OCI-LY3 (cell line): ENCODE measurements at regions not wholly inside any gene's neighbourhood (a gene's known extent, or its start where the extent isn't known, plus 50 kb on each side); places are given as distances from the start of the nearest gene placed in this dataset.

Experiments used
- EZH2phosphoT487 ChIP-seq: fragments of 200-600 bp; shearing (Covaris generic); IDR thresholded peaks from 2 replicates; pipeline ENCODE4 v1.6.1; 2018; ENCODE audit warnings: antibody characterized with exemption, mixed run types, low read depth
- TF ChIP-seq, protein P1 (sequence below): fragments of 200-600, 300-600 bp; sonication (generic); IDR thresholded peaks from 2 replicates; pipeline ENCODE4 v1.5.1; 2014; ENCODE audit warnings: antibody characterized with exemption, low read length, low read depth

DNA sequence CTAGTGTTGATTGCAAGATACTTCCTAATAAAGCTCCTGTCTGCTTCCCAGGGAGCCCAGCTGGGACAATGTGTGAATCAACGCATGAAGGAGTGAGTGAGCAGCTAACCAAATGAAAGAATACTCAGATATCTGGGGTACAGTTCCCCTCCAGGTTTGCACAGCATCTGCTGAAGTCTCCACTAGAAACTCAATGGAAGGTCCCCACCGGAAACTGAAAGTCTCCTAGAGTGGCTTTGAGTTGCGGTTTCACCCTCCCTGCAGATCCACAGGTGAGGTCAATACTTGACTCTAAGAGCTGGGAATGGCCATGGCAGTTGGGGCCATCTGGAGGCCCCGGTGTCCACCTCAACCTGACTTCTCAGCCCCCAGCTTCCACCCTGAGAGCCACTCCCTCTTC, 198.2 kb upstream of the MSX2 start:
- TF ChIP-seq, protein P1, sequence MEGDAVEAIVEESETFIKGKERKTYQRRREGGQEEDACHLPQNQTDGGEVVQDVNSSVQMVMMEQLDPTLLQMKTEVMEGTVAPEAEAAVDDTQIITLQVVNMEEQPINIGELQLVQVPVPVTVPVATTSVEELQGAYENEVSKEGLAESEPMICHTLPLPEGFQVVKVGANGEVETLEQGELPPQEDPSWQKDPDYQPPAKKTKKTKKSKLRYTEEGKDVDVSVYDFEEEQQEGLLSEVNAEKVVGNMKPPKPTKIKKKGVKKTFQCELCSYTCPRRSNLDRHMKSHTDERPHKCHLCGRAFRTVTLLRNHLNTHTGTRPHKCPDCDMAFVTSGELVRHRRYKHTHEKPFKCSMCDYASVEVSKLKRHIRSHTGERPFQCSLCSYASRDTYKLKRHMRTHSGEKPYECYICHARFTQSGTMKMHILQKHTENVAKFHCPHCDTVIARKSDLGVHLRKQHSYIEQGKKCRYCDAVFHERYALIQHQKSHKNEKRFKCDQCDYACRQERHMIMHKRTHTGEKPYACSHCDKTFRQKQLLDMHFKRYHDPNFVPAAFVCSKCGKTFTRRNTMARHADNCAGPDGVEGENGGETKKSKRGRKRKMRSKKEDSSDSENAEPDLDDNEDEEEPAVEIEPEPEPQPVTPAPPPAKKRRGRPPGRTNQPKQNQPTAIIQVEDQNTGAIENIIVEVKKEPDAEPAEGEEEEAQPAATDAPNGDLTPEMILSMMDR, result no peak
- TF ChIP-seq EZH2phosphoT487, result no peak
